GM18499 (cell line): ENCODE measurements at regions not wholly inside any gene's neighbourhood (a gene's known extent, or its start where the extent isn't known, plus 50 kb on each side); places are given as distances from the start of the nearest gene placed in this dataset.

Source experiments
- ATAC-seq: cut with Tn5 transposase; IDR thresholded peaks from one replicate; pipeline ENCODE4 v1.9.1; 2021; ENCODE audit warnings: moderate number of reproducible peaks; ENCODE audit not compliant: insufficient read depth, unreplicated experiment

DNA sequence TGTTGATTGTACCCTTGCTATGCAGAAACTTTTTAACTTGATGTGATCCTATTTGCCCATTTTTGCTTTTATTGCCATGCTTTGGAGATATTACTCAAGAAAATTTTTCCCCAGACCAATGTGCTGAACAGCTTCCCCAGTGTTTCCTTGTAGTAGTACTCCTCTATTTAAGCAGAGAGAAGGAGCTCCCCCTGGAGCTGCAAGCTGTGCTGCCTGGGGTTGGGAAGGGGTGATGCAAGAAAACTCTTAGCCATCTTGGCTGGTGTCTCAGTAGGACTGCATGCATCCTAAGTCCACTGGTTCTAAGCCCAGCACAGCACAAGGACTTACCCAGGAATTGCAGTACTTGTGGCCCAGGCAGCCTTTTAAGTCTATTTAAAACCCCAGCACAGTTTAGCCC lies 121.6 kb downstream of the NTMT2 start:
- no peak for ATAC-seq

DNA sequence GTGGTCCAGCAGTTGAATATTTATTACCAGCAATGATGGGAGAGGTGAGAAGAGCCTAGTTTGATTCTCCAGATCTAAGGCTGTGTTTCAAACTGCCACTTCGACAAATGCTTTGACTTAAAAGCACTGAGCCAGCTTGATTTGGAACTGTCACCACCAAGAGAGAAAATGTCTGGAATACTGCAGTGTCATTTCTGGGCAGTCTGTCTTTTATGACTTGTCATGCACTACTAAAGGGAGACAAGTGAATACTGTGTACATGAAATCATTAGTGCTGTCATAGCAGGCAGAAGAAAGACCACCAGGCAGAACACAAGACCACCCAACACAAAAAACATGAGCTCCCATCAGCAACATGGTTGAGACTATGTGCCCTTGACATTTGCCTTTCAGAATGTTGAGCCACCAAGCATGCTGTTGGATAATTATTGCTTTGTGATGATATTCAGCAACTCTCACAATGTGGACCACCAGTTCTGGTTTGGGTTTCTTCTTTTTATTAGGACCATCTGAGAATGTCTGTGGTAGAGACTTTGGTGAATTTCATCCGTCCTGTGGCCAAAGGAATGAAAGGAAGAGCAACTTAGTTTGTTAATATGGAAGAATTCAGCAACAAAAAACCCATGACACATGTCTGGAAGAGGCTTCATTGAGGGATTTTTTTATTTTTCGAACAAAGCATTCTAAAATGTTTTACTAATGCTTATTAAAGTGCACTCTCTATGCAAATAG lies 125.8 kb downstream of the NTMT2 start:
- ATAC-seq: no peak

DNA sequence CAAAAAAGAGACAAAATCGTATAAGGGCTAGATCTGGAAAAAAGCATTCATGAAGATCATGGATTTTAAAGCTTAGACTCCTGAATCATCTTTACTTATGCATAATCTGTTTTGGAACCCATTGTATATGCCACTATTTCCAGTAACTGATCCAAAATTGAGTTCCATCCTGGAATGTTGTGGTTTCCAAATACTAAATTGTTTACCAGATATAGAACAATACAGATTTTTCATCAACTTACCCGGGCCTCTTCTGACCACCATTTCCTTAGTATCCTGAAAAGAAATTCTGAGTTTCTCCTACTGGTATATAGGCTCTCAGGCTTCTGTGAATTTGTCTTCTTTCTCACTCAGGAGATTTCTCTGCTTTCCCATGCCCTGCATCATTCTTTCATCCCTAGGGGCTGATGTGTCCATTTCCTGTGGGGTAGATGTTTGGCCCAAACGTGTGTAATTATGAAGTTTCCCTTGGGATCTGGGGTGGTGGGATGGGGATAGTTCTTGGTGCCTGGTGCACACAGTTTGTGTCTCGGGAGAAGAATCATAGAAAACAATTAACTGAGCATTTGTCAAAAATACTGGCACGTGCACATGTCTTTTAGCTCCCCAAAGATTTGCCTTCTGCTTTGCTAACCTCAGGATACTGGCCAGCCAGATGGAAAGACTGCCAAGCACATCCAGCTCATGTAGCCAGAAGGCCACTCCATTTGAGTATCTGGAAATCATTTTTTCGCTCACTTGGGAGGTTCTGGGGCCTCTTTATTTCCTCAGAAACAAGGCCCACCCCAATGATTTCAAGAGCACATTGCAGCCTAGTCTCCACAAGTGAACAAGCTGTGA lies 127.8 kb downstream of the NTMT2 start:
- no peak for ATAC-seq

DNA sequence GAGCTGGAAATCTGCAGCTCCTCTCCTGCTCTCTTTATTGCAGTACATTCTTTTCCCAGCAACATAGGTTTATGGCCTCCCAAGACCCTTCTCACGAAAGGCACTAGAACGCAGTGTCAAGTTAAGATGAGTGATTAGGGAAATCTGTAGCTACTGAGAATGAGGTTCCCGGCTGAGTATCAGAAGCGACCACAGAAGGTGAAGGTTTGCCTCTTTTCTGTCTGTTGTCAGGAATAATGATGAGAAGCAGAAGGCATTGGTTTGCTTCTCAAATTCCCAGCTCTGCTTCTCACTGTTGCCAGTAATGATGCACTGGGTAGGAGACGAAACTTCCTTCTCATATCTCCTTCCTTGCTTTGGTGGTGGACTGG lies 128.4 kb downstream of the NTMT2 start:
- ATAC-seq: no peak

DNA sequence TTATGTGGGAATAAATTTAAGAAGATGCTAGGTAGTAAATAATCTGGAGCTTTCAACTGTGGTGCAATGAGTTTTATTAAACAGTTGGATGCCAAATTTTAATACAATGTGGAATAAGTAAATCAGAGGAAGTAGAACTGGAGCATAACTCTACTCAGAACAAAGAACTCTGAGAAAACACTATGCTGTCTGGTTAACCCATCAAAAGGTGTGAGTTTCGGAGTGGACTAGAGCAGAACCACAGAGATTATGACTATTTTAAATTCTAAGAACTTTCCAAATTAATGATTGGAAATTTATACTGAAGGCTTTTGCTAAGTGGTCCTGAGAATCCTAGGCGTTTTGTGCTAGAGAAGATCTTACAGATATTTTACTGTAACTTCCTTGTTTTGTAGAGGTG lies 132.2 kb downstream of the NTMT2 start:
- no peak for ATAC-seq

DNA sequence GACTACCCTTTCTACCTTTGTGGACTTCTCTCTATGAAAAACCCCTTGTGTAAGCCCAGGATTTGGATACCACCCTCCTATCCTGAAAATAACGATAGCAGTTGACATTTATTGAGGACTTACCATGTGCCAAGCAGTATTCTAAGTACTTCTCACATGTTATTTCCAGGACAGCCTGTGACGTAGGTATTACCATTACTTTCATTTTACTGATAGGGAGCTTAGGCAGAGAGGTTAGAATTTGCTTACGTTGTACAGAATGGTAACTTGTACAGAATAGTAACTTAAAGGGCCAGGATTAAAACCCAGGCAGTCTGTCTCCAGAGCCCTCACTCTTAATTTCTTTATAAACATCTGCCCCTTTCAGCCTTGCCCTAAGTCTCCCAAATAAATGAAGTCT lies 138.3 kb downstream of the NTMT2 start:
- no peak for ATAC-seq

DNA sequence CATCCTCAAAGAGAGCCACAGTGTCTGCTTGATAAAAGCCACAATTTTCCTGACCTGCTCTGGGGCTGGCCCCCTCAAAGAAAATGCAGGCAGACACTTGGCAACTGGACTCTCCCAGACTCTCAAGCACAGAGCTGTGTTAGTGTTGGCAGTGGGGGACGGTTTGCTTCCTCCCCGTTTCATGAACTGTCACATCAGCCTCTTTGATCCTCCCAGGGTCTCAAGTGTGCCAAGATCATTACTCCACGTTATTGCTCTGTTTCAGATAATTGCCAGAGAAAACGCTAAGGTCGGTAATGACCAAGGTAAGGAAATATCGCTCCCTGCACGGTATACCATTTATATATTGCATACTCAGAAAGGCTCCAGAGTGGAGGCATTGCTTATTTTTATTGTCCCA lies 138.8 kb downstream of the NTMT2 start:
- ATAC-seq: no peak

DNA sequence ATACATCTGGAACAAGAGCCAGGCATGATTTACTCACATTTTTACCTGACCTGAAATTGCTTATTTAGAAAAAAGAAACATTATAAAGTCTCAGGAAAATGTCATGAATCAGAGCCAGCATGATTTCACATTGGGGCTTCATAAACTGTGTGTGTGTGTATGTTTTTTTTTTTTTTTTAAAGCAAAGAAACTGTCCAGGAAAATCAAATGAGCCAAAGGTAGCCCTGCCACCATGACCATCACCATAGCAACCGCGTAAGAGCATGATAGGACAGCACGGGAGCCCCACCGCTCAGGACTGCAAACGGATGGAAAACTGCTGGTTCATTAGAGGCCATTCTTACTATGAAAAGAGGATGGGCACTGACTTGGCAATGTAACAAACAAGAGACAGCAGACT lies 139.2 kb downstream of the NTMT2 start:
- no peak for ATAC-seq

DNA sequence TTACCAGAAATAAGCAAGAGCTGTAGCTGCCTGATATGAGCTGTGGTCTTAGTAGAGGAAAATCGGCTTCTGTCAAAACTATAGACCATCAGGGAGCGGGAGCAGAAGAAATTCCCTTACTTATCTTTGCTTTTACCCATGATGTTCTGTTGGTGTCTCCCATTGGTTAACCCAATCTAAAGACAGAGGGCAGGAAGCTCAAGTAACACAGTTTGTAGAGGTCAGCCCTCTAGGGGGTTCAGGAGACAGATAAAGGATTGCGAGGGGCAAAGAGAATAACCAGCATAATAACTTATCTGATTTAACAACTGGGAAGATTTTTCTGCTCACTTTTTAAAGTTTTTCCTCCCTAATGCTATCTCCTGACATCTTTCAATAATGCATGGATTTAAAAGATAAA lies 142.4 kb downstream of the NTMT2 start:
- no peak for ATAC-seq

DNA sequence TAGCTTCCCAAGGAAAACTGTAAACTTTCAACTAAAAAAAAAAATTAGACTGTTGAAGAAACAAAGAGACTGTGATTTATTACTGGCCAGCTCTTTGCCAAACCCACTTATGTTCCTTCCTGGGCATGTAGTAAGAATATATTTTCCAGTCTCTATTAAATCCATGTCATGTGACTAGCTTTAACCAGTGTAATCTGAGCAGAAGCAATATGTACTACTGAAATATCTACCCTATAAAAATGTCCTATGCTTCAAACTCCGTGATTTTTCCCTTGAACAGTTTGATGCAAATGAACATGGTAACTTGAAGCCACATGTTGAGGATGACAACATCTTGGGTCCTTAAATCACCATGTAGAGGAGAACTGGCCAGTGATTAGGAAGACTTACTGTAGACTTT lies 144.5 kb downstream of the NTMT2 start:
- ATAC-seq: no peak

DNA sequence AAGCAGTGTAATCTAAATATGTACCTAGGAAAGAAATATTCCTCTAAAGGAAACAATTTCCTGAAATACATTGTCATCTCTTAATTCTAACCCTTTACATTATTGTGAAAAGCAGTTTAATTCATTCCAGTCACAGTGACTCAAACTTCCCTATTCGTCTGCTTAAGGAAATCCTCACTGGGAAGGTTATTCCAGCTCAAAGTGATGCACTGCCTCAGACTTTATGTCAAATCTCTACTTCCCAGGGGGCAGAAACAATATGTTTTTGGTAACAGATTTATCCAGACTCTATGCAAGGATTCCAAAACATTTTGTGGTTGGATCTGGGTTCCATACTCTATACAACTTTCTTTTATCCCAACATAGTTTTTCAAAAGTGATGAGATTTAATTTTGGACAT lies 145.2 kb downstream of the NTMT2 start:
- ATAC-seq: no peak

DNA sequence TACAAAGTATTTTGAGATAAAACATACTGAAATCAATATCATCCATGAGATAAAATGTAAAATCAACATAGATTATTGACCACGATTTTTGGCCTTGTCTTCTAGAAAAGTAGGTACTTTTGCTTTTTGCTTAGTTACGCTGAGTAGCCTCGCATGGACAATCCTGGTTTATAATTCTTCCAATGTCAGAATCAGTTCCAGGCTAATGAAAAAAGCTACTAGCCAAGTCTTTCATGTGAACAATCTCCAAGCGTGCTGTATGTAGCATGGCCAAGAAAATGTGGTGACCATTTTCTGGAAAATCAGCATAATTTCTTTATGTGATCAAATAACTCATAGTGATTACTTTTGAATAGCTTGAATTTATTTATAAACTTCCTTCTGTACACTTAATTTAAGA lies 145.8 kb downstream of the NTMT2 start:
- no peak for ATAC-seq

DNA sequence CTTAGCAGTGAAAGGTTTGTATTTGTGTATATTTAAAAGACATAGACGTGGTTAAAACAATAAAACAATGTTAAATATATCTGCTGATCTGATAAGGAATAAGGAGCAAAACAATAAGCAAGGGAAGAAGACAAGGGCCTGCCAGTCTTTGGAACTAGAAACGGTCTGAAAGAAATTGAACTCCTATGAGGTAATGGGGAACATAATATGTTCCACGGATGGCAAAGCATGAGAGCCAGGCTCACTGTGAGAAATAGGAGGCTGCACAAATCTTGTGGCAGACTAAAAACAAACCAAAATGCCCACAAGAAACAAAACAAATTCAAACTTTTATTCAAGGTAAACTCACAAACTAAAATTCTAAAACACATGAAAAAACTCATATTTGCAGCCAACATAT lies 150.5 kb downstream of the NTMT2 start:
- no peak for ATAC-seq

DNA sequence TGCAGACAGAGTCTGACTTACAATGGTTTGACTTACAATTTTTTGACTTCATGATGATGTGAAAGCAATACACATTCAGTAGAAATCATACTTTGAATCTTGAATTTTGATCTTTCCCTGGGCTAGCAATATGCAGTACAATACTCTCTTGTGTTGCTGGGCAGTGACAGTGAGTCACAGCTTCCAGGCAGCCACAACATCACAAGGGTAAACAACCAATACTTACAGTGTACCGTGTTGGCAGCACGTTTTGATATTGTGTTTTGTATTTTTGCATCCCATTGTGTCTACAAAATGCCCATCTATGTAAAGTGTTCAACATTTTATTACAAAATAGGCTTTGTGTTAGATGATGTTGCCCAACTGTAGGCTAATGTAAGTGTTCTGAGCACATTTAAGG lies 150.9 kb downstream of the NTMT2 start:
- no peak for ATAC-seq

DNA sequence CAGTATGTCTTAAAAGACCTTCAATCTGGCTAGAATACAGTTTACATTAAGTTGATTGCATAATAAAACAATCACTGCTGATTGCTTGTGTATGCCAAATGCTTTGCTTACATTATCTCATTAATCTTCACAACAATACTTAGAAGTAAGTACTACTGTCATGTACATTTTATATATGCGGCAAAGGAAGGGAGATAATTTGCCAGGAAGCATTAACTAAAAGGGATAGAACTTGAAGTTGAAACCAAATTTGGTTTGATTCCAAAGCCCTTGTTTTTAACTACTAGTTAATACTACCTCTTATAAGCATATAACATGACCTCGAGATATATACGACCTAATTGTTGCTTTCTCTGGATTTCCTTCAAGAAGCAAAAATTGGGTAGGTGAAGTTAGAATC lies 155.8 kb downstream of the NTMT2 start:
- ATAC-seq: no peak

DNA sequence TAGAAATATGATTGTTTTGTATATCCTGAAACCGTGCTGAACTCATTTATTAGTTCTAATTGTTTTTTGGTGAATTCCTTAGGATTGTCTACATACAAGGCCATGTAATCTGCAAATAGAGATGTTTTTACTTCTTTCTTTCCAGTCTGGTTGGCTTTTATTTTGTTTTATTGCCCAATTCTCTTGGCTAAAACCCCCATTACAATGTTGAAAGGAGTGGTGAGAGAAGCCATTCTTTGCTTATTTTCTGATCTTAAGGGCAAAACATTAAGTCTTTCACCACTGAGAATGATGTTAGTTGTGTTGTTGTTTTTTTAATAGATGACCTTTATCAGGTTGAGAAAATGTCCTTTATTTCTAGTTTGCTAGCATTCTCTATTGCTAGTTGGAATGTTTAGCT lies 157.3 kb downstream of the NTMT2 start:
- ATAC-seq: no peak

DNA sequence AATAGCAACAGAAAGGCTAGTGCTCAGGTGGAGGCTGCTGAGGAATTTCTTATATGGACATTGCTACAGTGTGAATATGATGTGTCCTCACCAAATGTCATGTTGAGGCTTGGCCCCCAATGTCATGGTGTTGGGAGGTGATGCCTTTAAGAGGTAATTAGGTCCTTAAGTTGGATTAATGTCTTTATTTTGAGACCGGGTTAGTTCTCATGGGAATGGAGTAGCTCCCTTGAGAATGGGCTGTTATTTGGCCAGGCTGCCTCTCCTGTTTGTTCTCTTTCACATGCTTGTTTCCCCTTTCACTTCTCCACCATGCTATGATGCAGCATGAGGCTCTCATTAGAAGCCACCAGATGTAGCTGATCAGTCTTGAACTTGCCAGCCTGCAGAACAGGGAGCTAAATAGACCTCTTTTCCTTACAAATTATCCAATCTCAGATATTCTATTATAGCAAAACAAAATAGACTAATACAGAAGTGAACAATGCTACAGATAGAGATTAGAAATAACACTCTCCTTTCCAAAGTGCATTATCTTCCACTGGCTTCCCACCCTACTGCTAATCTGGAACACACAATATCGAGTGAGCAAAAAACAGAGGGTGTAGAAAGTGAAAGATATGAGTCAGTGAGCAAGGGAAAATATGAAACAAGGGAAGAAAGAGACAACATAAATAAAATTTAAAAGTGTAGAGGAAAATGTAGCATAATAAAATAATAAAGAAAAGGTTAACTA lies 160.2 kb downstream of the NTMT2 start:
- no peak for ATAC-seq

DNA sequence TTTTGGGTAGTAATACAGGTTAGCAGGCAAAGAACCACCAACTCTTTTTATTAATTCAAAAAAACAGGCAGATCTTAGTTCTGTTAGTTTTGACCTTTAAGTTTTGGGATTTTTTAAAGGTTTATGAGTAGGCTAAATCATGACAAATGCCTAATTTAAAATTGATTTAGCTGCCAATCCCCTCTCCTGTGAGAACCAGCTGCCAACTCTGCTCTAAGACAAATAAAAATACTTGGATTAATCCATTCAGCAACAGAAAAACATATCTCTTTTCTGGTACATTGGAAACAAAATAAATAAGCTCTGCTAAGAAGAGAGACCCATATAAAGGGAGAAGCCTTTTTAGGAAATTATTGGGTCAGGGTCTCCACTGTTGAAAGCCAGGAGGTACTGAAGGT lies 160.8 kb downstream of the NTMT2 start:
- no peak for ATAC-seq

DNA sequence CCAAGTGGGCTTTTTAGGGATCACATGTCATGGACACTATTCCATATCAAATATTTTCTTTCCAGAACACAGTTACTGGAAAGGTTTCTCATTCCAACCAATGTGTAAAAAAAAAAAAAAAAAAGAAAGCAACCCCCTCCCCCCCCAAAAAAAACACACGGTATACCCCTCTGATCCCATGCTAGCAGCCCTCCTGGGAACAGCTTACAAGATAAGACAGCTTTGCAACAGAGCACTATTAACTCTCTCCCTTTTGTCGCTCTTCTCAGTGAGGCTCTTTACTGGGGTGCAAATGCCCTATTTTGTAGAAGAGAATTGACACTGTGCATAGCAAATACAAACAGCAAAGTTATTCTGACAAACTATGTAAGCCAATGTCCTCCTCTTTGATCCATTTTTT lies 161.2 kb downstream of the NTMT2 start:
- no peak for ATAC-seq

DNA sequence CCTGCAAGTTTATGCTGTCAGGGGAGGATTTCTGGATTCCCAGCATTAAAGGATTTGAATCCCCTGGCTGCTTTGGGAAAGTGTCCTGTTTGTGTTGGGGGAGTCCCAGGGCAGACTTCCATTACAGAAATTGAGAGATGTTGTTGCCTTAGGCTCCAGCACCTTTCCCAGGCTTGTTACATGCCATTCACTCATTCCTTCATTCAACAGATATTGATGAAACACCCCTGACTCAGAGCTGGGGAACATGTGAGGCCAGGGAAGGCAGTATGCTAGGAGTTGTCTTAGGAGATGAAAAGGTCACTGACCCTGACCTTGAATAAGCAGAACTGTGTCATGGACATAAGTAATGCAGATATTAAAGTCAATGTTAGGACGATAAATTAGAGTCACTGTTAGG lies 161.7 kb downstream of the NTMT2 start:
- ATAC-seq: no peak

DNA sequence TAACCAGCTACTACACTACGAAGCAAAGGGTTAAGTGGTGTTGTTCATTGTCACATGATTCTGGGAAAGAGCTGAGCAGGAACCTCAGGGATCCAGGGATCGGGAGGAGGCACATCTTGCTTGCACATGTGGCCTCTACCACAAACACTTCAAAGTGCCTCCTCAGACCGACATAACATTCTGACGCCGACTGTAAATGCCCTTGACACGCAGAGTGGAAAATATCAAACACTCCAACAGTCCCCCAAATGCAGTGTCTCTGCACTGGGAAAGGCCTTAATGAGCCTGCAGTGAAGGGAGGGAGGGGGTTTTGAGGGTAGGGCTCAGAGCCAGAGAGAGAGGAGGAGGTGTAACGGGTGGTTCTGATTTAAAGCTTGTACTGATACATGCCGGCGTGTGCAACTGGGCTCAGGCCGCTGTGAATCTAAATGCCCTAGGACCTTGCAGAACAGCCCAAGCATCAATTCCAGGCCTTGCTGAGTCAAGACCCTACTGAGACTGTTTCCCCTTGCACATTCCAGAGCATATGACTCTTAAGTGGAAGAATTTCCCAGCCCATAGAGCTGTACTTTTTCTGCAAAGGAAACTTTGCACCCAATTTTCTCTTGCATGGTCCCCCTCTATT lies 163.7 kb downstream of the NTMT2 start:
- ATAC-seq: no peak
